ENCODE measurements at regions not wholly inside any gene's neighbourhood (a gene's known extent, or its start where the extent isn't known, plus 50 kb on each side); places are given as distances from the start of the nearest gene placed in this dataset.

- CTCF ChIA-PET, result interaction anchor here (0.6 kb wide), 1 partner anchor 21 kb away, joined by 3 read pairs; no protein-coding TSS in a partner anchor
- no peak for TF ChIP-seq HDGF (IDR thresholded peaks at IDR 0.05; ENCODE audit: borderline replicate concordance)
- no peak for TF ChIP-seq SUZ12 (IDR thresholded peaks at IDR 0.05)
- TF ChIP-seq FOXA1 (IDR thresholded peaks at IDR 0.05), result no peak
- no peak for TF ChIP-seq CTBP1 (IDR thresholded peaks at IDR 0.05; ENCODE audit: borderline replicate concordance)
- TF ChIP-seq SP1 (IDR thresholded peaks at IDR 0.05), result no peak
- TF ChIP-seq L3MBTL2 (conservative IDR thresholded peaks at IDR 0.05), result no peak
- TF ChIP-seq PKNOX1 (IDR thresholded peaks at IDR 0.05), result no peak
- TF ChIP-seq NFRKB (IDR thresholded peaks at IDR 0.05), result no peak
- TF ChIP-seq TARDBP (IDR thresholded peaks at IDR 0.05), result no peak
- no peak for TF ChIP-seq FOXM1 (IDR thresholded peaks at IDR 0.05; ENCODE audit: borderline replicate concordance)
- no peak for TF ChIP-seq ELF4 (IDR thresholded peaks at IDR 0.05)
- no peak for TF ChIP-seq FOXK2 (IDR thresholded peaks at IDR 0.05)
- no peak for TF ChIP-seq ZNF384 (IDR thresholded peaks at IDR 0.05)
- TF ChIP-seq LEF1 (IDR thresholded peaks at IDR 0.05; ENCODE audit: borderline replicate concordance), result no peak
- no peak for TF ChIP-seq BHLHE40 (IDR thresholded peaks at IDR 0.05; ENCODE audit: borderline replicate concordance)
- no peak for TF ChIP-seq ARNT (IDR thresholded peaks at IDR 0.05)
- POLR2A ChIA-PET, result no interaction called here
- no peak for DNase-seq (ENCODE audit: extremely low spot score)
Measured at GRCh38 chr7:35556515-35557471, 138.1 kb downstream of the HERPUD2 start.

DNA sequence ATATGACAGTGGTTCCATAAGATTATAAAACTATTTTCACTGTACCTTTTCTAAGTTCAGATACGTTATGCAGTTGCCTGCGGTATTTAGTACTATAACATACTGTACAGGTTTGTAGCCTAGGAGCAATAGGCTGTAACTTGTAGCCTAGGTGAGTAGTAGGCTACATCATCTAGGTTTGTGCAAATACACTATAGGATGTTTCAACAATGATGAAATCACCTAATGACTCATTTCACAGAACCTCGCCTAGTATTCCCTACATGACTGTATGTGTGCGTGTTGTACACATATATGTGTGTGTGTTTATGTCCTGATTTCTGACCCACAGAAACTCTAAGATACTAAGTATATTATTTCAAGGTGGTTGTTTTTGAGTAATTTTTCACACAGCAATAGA lies 139.0 kb downstream of the HERPUD2 start:
- TF ChIP-seq HDGF (IDR thresholded peaks at IDR 0.05; ENCODE audit: borderline replicate concordance) (no peak), ZNF384 (IDR thresholded peaks at IDR 0.05) (no peak), ARNT (IDR thresholded peaks at IDR 0.05) (no peak), NFRKB (IDR thresholded peaks at IDR 0.05) (no peak), TARDBP (IDR thresholded peaks at IDR 0.05) (no peak), PKNOX1 (IDR thresholded peaks at IDR 0.05) (no peak), FOXA1 (IDR thresholded peaks at IDR 0.05) (no peak), SP1 (IDR thresholded peaks at IDR 0.05) (no peak), SUZ12 (IDR thresholded peaks at IDR 0.05) (no peak)
- ChIA-PET CTCF (no interaction called here), POLR2A (no interaction called here)
- no peak for DNase-seq (ENCODE audit: extremely low spot score)

DNA sequence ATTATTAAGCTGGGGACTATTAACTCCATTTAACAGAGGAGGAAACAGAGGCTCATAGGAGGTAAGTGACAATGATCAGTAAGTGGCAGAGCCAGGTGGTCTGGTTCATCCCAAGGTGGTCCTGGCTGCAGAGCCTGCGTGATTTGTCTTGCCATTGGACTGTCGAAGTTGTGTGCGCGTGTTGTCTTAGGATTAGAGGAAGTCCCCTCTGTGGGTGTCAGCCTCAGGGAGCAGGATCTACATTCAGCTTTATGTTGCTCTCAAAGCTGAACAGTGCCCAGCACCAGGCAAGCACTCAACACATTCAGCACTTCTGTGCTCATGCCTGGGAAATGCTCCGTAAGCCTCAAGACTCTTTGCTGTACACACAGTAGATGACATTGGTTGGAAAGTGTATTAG lies 139.5 kb downstream of the HERPUD2 start:
- TF ChIP-seq L3MBTL2 (conservative IDR thresholded peaks at IDR 0.05), result no peak
- TF ChIP-seq CTBP1 (IDR thresholded peaks at IDR 0.05; ENCODE audit: borderline replicate concordance), result no peak
- TF ChIP-seq TARDBP (IDR thresholded peaks at IDR 0.05), result no peak
- TF ChIP-seq FOXA1 (IDR thresholded peaks at IDR 0.05), result no peak
- TF ChIP-seq ELF4 (IDR thresholded peaks at IDR 0.05), result no peak
- no peak for TF ChIP-seq ARNT (IDR thresholded peaks at IDR 0.05)
- no peak for TF ChIP-seq PKNOX1 (IDR thresholded peaks at IDR 0.05)
- ChIA-PET CTCF (no interaction called here), POLR2A (no interaction called here)
- DNase-seq (ENCODE audit: extremely low spot score), result no peak

- CTCF ChIA-PET, result no interaction called here
- no peak for DNase-seq (ENCODE audit: extremely low spot score)
- POLR2A ChIA-PET, result interaction anchor here (0.6 kb wide), 1 partner anchor 706 kb away, joined by 3 read pairs; no protein-coding TSS in a partner anchor
- no peak for TF ChIP-seq HDGF (IDR thresholded peaks at IDR 0.05; ENCODE audit: borderline replicate concordance)
- TF ChIP-seq ZNF384 (IDR thresholded peaks at IDR 0.05), result no peak
- TF ChIP-seq FOXK2 (IDR thresholded peaks at IDR 0.05), result no peak
- no peak for TF ChIP-seq NFRKB (IDR thresholded peaks at IDR 0.05)
- TF ChIP-seq ARNT (IDR thresholded peaks at IDR 0.05), result no peak
- TF ChIP-seq ELF4 (IDR thresholded peaks at IDR 0.05), result no peak
- TF ChIP-seq CTBP1 (IDR thresholded peaks at IDR 0.05; ENCODE audit: borderline replicate concordance), result no peak
- TF ChIP-seq BHLHE40 (IDR thresholded peaks at IDR 0.05; ENCODE audit: borderline replicate concordance), result no peak
- TF ChIP-seq SP1 (IDR thresholded peaks at IDR 0.05), result no peak
- no peak for TF ChIP-seq LEF1 (IDR thresholded peaks at IDR 0.05; ENCODE audit: borderline replicate concordance)
- no peak for TF ChIP-seq FOXA1 (IDR thresholded peaks at IDR 0.05)
- no peak for TF ChIP-seq SUZ12 (IDR thresholded peaks at IDR 0.05)
- TF ChIP-seq L3MBTL2 (conservative IDR thresholded peaks at IDR 0.05), result no peak
- TF ChIP-seq PKNOX1 (IDR thresholded peaks at IDR 0.05), result no peak
- TF ChIP-seq FOXM1 (IDR thresholded peaks at IDR 0.05; ENCODE audit: borderline replicate concordance), result no peak
- TF ChIP-seq TARDBP (IDR thresholded peaks at IDR 0.05), result no peak
Measured at GRCh38 chr7:35553519-35553918, 141.4 kb downstream of the HERPUD2 start.

GRCh38 chr7:35552691-35553090 lies 142.2 kb downstream of the HERPUD2 start:
- DNase-seq (ENCODE audit: extremely low spot score), result no peak
- CTCF ChIA-PET, result no interaction called here
- POLR2A ChIA-PET, result no interaction called here
- TF ChIP-seq ZNF384 (IDR thresholded peaks at IDR 0.05), result no peak
- no peak for TF ChIP-seq NFRKB (IDR thresholded peaks at IDR 0.05)
- no peak for TF ChIP-seq FOXM1 (IDR thresholded peaks at IDR 0.05; ENCODE audit: borderline replicate concordance)
- TF ChIP-seq L3MBTL2 (conservative IDR thresholded peaks at IDR 0.05), result no peak
- TF ChIP-seq LEF1 (IDR thresholded peaks at IDR 0.05; ENCODE audit: borderline replicate concordance), result no peak
- no peak for TF ChIP-seq FOXA1 (IDR thresholded peaks at IDR 0.05)
- no peak for TF ChIP-seq ARNT (IDR thresholded peaks at IDR 0.05)
- TF ChIP-seq SP1 (IDR thresholded peaks at IDR 0.05), result no peak
- no peak for TF ChIP-seq TARDBP (IDR thresholded peaks at IDR 0.05)
- TF ChIP-seq FOXK2 (IDR thresholded peaks at IDR 0.05), result no peak
- no peak for TF ChIP-seq ELF4 (IDR thresholded peaks at IDR 0.05)
